AG04450 (cell line): ENCODE measurements at regions not wholly inside any gene's neighbourhood (a gene's known extent, or its start where the extent isn't known, plus 50 kb on each side); places are given as distances from the start of the nearest gene placed in this dataset.
A peak's percentile ranks its signal among the peaks of the same experiment; 100 is the strongest.

ENCODE experiments used
- CTCF ChIA-PET: fragments of 300-600, 350-600 bp; formaldehyde crosslinking; extraction: SDS; loops from one replicate; lab custom pipeline; 2022; ENCODE audit warnings: antibody characterized with exemption, inconsistent platforms; lab: Charles Lee
- POLR2A ChIA-PET: fragments of 350-600 bp; formaldehyde crosslinking; extraction: SDS; loops from one replicate; lab custom pipeline; 2021; ENCODE audit warnings: antibody characterized with exemption, inconsistent platforms; lab: Yijun Ruan, JAX
- DNase-seq: peaks from one replicate; pipeline ENCODE4 v3.0.0-alpha.2; 2011; ENCODE audit warnings: low read depth, low spot score
- H3K27ac ChIP-seq: one replicate; pipeline ENCODE4 v1.5.1; 2012; ENCODE audit warnings: low read depth, low read length, control low read depth
- H3K27me3 ChIP-seq: one replicate; pipeline ENCODE4 v1.6.0; 2012; ENCODE audit warnings: low read length; ENCODE audit not compliant: control insufficient read depth, insufficient read depth
- H3K4me3 ChIP-seq: 2 replicates; pipeline ENCODE4 v1.5.1; 2011; ENCODE audit warnings: mild to moderate bottlenecking, low read depth, low read length, control low read depth
- H3K9me3 ChIP-seq: 2 replicates; pipeline ENCODE4 v1.5.1; 2012; ENCODE audit warnings: low read length; ENCODE audit not compliant: control insufficient read depth, insufficient read depth
- CTCF ChIP-seq: IDR thresholded peaks from 2 replicates; pipeline ENCODE4 v1.5.1; 2011; ENCODE audit warnings: low read depth, low read length, control low read depth, inconsistent platforms

- no peak for TF ChIP-seq CTCF
- ChIA-PET CTCF (interaction anchor here (1.5 kb wide), 1 partner anchor 380 kb away, joined by 5 read pairs; no protein-coding TSS in a partner anchor), POLR2A (no interaction called here)
- H3K27ac ChIP-seq, result no peak overlapping the region
- no peak overlapping the region for H3K4me3 ChIP-seq
- DNase-seq, result no peak
- peaks cover 8% of the 10 kb centered on the region; the same call in 1 of the 2 replicates for H3K9me3 ChIP-seq
- no peaks in the 10 kb centered on the region for H3K27me3 ChIP-seq
Observed at GRCh38 chr1:78227705-78228635, 182.2 kb downstream of the GIPC2 start.

- DNase-seq, result peak; percentile 71
- H3K4me3 ChIP-seq, result no peak overlapping the region
- H3K27me3 ChIP-seq, result no peaks in the 10 kb centered on the region
- H3K9me3 ChIP-seq, result peaks cover 8% of the 10 kb centered on the region; the same call in 1 of the 2 replicates
- no peak for TF ChIP-seq CTCF
- ChIA-PET POLR2A (no interaction called here), CTCF (no interaction called here)
- no peak overlapping the region for H3K27ac ChIP-seq
Observed at GRCh38 chr1:78229344-78229743, 183.6 kb downstream of the GIPC2 start.

- Histone ChIP-seq H3K9me3 (peaks cover 8% of the 10 kb centered on the region; the same call in 1 of the 2 replicates), H3K27ac (no peak overlapping the region), H3K4me3 (no peak overlapping the region), H3K27me3 (no peaks in the 10 kb centered on the region)
- CTCF ChIA-PET, result interaction anchor here (1.2 kb wide), 1 partner anchor 86 kb away, joined by 3 read pairs; no protein-coding TSS in a partner anchor
- no peak for TF ChIP-seq CTCF
- POLR2A ChIA-PET, result no interaction called here
- DNase-seq, result no peak
Observed at GRCh38 chr1:78231477-78231876, 185.7 kb downstream of the GIPC2 start.

- Histone ChIP-seq H3K4me3 (no peak overlapping the region), H3K9me3 (peaks cover 6% of the 10 kb centered on the region; the same call in 1 of the 2 replicates), H3K27me3 (no peaks in the 10 kb centered on the region), H3K27ac (no peak overlapping the region)
- POLR2A ChIA-PET, result no interaction called here
- CTCF ChIA-PET, result interaction anchor here (1.2 kb wide), 1 partner anchor 86 kb away, joined by 3 read pairs; no protein-coding TSS in a partner anchor
- no peak for TF ChIP-seq CTCF
- DNase-seq, result no peak
Observed at GRCh38 chr1:78231894-78232293, 186.1 kb downstream of the GIPC2 start.

GRCh38 chr1:78232630-78233029 is 186.9 kb downstream of the GIPC2 start:
- no peaks in the 10 kb centered on the region for H3K9me3 ChIP-seq
- no peaks in the 10 kb centered on the region for H3K27me3 ChIP-seq
- no peak overlapping the region for H3K4me3 ChIP-seq
- no peak for TF ChIP-seq CTCF
- DNase-seq, result no peak
- CTCF ChIA-PET, result interaction anchor here (1.3 kb wide), 1 partner anchor 17 kb away, joined by 3 read pairs; no protein-coding TSS in a partner anchor
- no peak overlapping the region for H3K27ac ChIP-seq
- POLR2A ChIA-PET, result no interaction called here
